ENCODE measurements at regions not wholly inside any gene's neighbourhood (a gene's known extent, or its start where the extent isn't known, plus 50 kb on each side); places are given as distances from the start of the nearest gene placed in this dataset.
"Not testable (repeated sequence)": the region's sequence is repeated elsewhere in the genome, so short reads cannot be mapped to it uniquely, and the experiment has no call there.

DNA sequence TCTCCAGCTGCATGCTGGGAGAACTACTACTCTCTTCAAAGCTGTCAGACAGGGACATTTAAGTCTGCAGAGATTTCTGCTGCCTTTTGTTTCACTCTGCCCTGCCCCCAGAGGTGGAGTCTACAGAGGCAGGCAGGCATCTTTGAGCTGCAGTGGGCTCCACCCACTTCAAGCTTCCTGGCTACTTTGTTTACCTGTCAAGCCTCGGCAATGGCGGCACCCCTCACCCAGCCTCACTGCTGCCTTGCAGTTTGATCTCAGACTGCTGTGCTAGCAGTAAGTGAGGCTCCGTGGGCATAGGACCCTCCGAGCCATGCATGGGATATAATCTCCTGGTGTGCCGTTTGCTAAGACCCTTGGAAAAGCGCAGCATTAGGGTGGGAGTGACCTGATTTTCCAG, 61.7 kb downstream of the DMRTA1 start:
- in situ Hi-C loops (cut with HindIII; ENCODE audit: low sequenced_read_pairs); DNase-seq (ENCODE audit: low spot score): not testable (repeated sequence)

DNA sequence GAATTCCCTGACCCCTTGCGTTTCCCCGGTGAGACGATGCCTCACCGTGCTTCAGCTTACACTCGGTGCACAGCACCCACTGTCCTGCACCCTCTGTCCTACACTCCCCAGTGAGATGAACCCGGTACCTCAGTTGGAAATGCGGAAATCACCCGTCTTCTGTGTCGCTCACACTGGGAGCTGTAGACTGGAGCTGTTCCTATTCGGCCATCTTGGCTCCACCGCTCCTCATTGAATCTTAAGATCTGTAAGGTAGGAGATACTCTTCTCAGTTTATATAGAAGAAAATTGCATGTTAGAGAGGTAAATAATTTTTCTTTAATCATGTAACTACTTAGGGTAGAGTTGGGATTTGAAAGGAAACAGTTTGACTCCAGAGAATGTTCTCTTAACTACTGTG, 62.2 kb downstream of the DMRTA1 start:
- in situ Hi-C loops (cut with HindIII; ENCODE audit: low sequenced_read_pairs) = no loop called here
- no peak for DNase-seq (ENCODE audit: low spot score)

DNA sequence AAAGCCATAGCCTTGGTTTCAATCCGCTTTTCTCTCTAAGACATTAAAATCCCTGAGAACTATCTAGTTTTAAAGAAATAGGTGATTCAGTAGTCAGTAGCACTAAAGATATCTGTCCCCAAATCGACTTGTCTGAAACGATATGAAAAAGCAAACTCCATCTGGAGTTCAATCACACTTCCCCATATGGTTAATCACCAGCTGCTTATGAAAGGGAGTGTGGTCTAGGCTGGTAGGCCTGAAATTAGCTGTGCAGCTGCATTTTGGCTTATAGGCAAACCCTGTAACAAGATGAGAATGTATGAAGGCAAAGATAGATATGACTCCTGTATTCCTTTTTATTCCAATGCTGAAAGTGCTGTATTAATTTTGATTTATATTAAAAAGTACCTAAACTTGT, 65.9 kb downstream of the DMRTA1 start:
- in situ Hi-C loops (cut with HindIII; ENCODE audit: low sequenced_read_pairs) = no loop called here
- DNase-seq (ENCODE audit: low spot score) = no peak

DNA sequence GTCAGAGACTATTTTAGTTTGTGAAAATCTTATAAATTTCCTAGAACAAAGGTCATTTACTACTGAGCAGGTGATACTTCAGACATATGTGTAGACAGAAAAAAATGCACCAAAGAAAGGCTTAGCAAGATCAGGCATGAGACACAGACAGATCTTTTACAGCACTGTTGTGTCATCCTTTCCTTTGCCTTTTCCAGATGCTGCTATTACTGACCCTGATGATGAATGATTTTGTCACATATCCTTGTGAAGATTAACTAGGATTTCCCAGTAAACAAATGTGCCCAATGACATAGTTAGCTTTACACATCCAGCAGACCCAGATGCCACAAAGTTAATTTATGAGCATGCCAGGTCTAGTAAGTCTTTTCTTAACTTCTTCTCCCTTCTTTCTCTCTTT, 68.2 kb downstream of the DMRTA1 start:
- no peak for DNase-seq (ENCODE audit: low spot score)
- in situ Hi-C loops (cut with HindIII; ENCODE audit: low sequenced_read_pairs) = no loop called here

DNA sequence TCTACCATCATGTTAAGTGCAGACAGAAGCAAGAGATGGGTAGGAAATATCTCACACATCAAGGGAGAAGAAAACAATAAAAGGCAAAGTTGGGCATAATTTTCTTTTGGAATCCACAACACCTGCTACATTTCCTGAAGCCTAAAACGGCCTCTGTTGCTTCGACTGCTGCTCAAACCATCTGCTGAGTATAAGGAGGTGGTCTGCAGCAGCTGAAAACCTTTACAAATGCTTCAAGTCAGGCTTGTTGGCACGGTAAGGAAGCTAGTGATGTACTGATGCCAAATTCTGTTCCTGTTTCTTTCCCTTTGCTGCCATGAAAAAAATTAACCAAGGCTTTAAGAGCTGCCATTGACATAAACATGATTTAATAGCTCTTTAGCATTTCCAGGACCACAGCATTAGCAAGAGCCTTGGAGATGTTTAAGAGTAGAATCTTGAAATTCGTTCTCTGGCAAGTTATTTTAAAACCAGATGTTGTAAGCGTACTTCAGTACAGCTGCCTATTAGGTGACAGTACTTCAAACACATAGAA, 75.6 kb downstream of the DMRTA1 start:
- in situ Hi-C loops (cut with HindIII; ENCODE audit: low sequenced_read_pairs) = no loop called here

DNA sequence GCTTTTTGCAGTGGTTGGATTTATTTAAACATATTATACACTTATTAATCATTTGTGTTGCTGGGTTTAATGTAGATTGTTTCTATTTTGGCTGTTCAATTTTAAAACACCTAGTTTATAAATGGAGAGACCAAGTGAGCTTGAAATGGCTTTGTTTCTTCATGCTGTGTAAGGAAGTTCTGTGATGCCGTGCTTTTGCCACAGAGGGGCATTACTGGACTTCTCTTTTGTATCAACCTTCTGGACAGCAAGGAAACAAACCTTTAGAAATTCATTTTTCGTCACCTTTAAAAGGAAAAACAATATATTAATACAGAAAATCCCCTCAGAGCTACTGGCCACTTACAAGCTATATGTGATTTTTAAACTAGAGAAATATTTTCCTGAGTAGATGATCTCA, 81.9 kb downstream of the DMRTA1 start:
- in situ Hi-C loops (cut with HindIII; ENCODE audit: low sequenced_read_pairs) = no loop called here
- no peak for DNase-seq (ENCODE audit: low spot score)

More for the DNA sequence above, 75.6 kb downstream of the DMRTA1 start:
- no peak for DNase-seq (ENCODE audit: low spot score)

DNA sequence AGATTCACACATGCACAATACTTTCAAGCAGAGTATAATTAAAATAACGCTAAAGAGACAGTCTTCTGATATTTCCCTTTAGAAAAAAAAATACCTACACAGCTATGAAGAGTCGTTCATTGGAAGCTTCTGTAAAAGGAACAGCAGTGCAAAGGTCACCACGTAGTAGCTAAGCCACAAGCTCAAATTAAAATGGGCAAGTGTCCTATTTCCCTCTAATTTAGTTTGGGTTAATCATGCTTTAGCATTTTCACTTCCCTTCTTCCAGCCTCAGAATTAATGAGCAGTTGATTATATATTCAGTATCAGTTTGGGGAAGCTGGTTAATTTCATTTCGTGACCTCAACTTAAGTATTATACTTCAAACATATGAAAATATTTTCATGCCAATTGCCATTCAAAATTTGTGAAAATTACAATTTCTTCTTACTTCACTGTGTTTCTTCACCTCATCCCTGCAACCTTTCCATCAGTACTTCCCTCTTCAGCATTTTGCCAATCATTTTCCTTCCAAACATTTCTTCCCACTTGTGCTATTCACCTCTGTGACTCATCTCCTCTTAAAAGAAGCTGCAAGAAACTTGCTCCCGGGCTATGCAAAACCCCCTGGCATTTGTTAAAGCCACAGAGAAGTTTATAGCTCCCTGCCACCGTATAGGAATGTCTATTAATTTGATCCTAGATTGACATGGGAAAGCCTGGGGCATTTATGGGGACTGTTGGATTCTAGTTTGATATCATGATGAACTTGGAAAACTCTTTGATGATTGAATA, 83.0 kb downstream of the DMRTA1 start:
- no peak for DNase-seq (ENCODE audit: low spot score)
- in situ Hi-C loops (cut with HindIII; ENCODE audit: low sequenced_read_pairs) = no loop called here

DNA sequence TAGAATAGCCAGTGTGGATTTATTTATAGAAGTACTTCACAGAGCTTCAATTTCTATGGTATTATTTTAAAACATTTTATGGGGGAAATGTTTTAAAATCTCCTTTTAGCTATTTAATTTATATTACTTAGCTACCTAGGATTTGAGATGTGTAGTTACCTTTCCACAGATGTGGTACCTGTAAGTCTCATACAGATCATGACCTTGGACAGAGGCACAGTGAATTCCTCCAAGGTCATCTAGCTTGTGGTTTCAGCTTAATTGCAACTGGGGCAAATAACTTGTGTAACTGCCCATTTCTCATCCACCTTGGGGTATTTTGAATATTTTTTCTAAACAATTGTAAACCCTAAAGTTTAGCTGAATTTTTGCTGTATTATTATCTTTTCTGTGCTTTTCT, 89.2 kb downstream of the DMRTA1 start:
- in situ Hi-C loops (cut with HindIII; ENCODE audit: low sequenced_read_pairs) = no loop called here
- no peak for DNase-seq (ENCODE audit: low spot score)

DNA sequence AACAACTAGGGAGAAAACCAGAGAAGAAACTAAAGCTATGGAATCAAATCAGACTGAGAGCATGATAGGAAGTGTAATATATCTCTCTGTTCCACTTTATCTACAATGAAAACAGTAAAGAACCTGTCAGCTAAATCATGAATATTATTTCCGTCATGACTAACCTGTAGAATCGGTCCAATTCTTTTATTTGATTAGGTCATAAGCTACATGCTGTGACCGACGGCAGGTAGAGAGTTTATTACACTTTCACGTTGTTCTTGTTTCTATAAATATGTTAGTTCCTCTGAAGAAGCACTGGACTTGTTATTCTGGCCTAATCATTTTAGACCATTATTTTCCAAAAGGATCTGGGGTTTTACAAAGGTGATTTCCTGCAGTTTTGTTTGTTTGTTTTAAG, 91.1 kb downstream of the DMRTA1 start:
- in situ Hi-C loops (cut with HindIII; ENCODE audit: low sequenced_read_pairs) = no loop called here
- no peak for DNase-seq (ENCODE audit: low spot score)

DNA sequence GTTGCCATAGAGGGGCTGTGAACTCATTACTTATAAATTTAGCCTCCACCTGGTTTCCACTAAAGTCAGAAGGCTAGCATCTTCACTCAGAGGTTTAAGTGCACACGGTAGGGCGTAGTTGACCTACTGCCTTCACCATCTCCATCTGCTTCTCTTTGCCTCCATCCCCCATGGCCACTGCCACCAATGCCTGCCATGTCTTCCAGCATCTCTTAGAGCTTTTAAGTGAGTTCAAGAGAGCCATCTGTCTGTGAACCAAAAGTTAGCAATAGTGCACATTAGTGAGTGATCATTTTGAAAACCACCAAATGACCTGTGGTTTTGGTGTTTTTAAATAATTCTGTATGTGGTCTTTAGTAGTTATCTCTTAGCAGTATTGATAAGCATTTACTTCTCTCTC, 102.0 kb downstream of the DMRTA1 start:
- no peak for DNase-seq (ENCODE audit: low spot score)
- in situ Hi-C loops (cut with HindIII; ENCODE audit: low sequenced_read_pairs) = no loop called here

DNA sequence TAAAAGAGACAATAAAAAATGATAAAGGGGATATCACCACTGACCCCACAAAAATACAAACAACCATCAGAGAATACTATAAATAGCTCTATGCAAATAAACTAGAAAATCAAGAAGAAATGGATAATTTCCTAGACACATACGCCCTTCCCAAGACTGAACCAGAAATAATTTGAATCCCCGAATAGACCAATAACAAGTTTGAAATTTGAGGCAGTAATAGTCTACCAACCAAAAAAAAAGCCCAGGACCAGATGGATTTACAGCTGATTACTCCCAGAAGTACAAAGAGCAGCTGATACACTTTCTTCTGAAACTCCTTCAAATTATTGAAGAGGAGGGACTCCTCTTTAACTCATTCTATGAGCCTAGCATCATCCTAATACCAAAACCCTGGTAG, 128.1 kb downstream of the DMRTA1 start:
- in situ Hi-C loops (cut with HindIII; ENCODE audit: low sequenced_read_pairs) = no loop called here

DNA sequence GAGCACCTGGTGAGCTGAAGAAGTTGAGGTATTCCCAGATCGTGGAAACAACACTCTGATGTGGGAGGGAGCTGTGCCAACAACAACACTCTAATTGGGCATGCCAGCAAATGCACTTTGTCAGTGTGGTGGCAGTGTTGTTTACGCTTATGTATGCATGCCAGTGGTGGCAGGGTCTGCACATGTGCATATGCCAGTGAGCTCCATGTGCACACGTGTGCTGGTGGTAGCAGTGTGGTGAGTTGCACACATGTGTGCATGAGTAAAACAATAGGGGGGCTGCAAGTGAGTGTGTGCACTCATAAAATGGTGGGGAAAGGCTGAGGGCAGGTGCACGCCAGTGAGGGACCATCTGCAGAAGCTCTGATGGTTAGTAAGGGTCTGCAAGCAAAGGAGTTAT, 134.2 kb downstream of the DMRTA1 start:
- in situ Hi-C loops (cut with HindIII; ENCODE audit: low sequenced_read_pairs) = no loop called here
- no peak for DNase-seq (ENCODE audit: low spot score)

More for the DNA sequence above, 128.1 kb downstream of the DMRTA1 start:
- DNase-seq (ENCODE audit: low spot score) = no peak

DNA sequence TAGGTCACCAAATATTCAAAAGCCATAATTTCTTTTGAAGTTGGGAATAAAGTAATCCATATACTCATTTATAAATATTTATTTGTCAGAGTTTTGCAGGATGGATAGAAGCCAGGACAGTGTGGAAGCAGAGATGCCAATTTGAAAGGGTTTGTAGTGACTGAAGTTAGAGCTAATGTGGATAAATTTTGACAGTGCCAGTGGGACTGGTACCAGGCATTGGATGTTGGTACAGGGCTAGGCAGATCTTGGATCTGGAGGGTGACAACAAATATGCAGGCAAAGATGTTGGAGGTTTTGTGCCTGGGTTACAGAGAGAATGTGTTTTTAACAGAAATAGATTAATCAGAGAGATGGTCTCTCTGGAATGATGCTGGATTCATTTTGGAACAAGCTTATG, 135.6 kb downstream of the DMRTA1 start:
- in situ Hi-C loops (cut with HindIII; ENCODE audit: low sequenced_read_pairs) = no loop called here
- no peak for DNase-seq (ENCODE audit: low spot score)

DNA sequence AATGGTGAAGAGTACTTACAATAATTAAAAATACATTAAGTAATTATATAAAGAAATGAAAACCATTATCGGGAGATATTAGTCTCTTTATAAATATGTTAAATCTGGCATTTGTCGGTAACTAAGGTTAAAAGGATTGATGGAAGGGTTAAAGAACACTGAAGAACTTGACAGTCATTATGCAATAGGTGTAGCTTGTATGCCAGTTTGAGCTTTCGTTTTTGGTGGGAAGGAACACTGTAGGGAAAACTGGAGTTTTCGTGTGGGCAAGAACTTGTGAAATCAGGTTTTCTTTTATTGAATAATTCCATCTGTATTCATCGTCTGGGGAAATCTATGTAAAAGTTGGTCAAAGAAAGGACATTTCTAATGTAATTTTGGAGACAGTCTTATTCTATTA, 142.3 kb downstream of the DMRTA1 start:
- no peak for DNase-seq (ENCODE audit: low spot score)
- in situ Hi-C loops (cut with HindIII; ENCODE audit: low sequenced_read_pairs) = no loop called here

DNA sequence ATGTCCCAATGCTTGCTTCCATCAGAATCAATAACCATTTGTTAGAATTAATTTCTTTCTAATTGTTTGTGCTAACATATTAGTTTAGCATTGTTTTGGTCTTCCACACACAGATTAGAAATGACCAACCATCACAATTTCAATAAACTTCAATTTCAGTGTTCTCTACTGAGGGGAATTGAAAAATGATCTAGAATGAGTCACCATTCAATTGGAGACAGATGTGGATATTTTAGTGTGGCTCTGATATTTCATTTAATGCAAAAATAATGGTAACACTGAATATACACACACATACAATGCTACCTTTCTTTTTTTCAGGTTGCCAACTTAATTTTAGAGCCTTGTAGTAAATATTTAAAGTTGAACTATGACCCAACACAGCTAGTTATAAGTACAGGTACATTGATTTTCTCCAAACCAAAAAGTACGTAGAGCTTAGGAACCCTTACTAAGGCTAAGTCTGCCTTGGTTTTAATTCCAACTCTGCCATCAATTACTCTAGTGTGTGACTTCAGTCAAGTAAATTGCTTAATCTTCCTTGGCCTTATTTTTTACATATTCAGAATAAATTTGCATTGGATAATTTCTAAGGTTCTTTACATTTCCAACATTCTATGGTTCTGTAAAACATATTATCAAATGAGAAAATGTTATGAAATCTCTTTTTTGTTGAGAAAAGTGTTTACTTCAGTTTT, 143.9 kb downstream of the DMRTA1 start:
- in situ Hi-C loops (cut with HindIII; ENCODE audit: low sequenced_read_pairs) = no loop called here
- no peak for DNase-seq (ENCODE audit: low spot score)

DNA sequence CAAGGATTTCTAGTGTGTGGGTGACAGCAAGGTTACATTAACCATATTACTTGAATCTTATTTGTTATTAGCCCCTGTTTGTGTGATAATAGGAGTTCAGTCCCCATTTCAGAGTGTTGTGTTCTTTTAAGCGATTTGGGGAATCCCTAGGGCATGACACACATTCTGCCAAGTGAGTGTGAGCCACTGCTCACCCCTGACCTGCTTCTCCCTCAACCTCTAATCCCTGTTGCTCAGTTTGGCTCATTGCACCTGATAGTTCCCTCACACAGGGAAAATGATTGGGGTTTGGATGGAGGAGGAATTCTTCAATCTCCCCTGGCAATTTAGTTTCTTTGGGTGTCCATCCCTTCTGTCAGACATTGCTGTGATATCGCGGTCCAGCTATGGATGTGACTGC, 149.2 kb downstream of the DMRTA1 start:
- no peak for DNase-seq (ENCODE audit: low spot score)

DNA sequence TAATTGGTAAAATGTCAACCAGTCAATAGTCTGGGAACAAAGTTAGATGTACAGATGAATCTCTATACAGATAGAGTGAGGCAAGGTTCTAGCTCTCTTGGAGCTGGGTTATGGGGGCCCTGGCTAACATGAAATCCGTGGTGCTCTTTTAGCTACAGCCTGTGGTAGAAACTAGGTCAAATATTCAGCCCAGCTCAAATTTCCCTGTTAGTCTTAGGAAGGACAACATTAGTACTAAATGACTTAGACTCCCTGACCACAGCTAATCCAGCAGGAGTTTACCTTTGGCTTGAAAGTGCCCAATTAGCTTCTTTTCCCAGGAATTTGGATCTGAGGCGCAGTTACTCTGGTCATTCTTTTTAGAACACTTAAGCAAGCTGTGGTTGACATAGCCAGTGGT, 170.5 kb downstream of the DMRTA1 start:
- no peak for DNase-seq (ENCODE audit: low spot score)
- in situ Hi-C loops (cut with HindIII; ENCODE audit: low sequenced_read_pairs) = no loop called here

More for the DNA sequence above, 149.2 kb downstream of the DMRTA1 start:
- in situ Hi-C loops (cut with HindIII; ENCODE audit: low sequenced_read_pairs) = no loop called here

DNA sequence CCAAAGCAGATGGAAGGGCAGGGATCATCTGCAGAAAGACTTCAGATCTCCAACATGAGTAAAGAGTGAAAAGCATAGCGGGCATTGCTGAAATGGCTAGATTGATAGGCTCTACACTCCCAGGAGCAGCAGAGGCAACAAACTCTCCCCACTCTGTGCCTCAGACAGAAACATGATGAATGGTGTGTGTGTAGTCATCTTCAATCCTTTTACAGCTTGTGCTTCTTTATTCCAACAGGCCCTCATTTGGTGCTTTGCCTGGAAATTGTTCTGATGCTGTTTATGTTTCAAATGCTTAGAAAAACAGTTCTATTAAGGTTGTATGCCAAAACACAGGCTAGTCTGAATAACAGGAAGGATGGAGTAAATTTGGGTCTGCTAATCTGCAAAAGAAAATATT, 176.2 kb downstream of the DMRTA1 start:
- in situ Hi-C loops (cut with HindIII; ENCODE audit: low sequenced_read_pairs) = no loop called here
- DNase-seq (ENCODE audit: low spot score) = no peak

DNA sequence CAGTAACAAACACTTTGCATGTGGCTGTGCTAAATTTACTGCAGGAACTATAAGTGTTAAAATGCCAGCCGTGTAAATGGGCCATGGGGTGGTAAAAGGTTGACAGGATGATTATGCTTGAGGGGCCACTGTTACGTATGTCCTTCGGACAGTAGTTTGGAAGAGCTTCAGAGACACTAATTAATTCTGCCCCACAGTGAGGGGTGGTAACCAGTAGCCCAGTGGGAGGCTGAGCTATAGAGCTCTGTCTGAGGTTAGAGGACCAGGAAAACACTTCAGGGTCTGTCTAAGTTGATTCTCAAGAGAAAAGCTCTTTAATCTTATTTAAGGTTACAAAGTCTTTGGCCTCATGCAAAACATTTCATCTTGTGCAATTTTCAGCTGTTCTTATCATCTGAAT, 176.6 kb downstream of the DMRTA1 start:
- no peak for DNase-seq (ENCODE audit: low spot score)
- in situ Hi-C loops (cut with HindIII; ENCODE audit: low sequenced_read_pairs) = no loop called here

DNA sequence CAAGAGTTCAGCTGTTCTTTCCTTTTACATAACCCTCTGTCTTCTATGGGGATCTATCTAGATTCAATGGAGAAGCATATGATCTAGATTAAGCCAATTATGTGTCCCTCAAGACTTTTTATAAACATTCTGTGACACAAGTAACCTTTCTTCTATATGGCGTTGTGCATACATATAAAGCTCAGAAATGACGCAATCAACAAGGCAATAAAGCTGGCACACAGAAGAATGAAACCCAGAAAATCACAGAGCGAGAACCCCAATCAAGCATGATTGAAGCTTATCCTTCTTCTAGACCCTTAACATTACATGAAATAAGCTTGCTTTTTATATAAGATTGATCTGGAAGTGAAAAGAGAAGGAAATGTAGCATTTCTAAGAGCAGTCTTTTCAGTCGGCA, 178.9 kb downstream of the DMRTA1 start:
- in situ Hi-C loops (cut with HindIII; ENCODE audit: low sequenced_read_pairs) = no loop called here
- DNase-seq (ENCODE audit: low spot score) = no peak

DNA sequence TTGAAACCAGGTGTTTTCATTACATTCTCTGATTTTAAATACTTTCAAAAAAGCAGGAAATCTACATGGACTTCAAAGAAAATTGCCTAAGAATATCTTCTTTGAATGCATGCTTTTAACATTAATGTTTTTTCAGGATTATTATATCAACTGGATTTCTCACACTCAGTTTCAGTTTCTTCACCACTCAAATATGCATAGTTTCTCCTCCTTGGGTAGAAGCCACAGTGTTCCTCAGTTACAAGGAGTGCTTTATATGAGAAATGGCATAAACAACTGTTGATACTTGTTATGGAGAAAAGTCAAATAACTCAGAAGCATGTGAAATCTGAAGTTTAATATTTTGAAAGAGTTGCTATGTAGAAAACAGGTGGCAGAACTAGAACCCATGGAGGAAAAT, 196.9 kb downstream of the DMRTA1 start:
- in situ Hi-C loops (cut with HindIII; ENCODE audit: low sequenced_read_pairs) = no loop called here
- no peak for DNase-seq (ENCODE audit: low spot score)

All from G401 (cell line).